GM20431 (cell line): ENCODE measurements at regions not wholly inside any gene's neighbourhood (a gene's known extent, or its start where the extent isn't known, plus 50 kb on each side); places are given as distances from the start of the nearest gene placed in this dataset.

Experiments
- in situ Hi-C: fragments of 300-500 bp; cut with MseI, MboI; formaldehyde crosslinking; loops from one replicate; pipeline ENCODE4 v1.15.0; 2020; ENCODE audit warnings: low sequenced_read_pairs; ENCODE audit not compliant: unreplicated experiment

DNA sequence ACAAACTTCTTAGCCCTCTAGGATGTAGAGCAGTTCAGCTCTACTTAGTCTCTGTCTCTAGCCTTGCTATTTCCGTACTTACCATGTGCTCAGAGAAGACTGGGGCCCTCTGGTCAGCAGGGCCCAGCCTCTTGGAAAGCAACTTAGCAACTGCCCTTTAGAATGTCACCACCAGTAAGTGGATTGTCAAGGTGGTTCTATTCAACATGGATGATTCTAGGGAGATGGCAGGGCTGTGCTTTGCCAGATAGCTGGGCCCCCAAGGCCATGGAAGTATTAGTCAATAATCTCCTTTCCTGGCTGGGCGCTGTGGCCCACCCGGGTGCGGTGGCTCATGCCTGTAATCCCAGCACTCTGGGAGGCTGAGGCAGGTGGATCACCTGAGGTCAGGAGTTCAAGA is 177.6 kb upstream of the MVB12B start:
- in situ Hi-C loops, result no loop called here

DNA sequence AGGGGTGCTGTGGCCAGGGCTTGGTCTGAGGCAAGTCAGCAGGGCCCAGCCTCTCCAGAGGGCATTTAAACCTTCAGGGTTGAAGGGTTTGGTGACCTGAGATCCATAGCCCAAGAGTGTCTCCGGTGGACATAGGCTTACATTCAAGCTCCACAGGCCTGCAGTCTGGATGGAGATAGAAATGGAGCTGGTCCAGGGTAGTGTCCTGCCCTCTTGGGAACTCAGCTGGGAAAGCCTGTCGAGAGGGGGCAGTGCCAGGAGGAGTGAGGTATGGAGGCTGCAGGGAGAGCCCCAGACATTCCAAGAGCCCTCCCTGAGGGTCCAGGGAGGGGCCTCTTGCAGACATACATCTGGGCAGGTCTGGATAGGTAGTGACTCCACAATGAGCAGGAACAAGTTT is 177.0 kb upstream of the MVB12B start:
- in situ Hi-C loops, result no loop called here

DNA sequence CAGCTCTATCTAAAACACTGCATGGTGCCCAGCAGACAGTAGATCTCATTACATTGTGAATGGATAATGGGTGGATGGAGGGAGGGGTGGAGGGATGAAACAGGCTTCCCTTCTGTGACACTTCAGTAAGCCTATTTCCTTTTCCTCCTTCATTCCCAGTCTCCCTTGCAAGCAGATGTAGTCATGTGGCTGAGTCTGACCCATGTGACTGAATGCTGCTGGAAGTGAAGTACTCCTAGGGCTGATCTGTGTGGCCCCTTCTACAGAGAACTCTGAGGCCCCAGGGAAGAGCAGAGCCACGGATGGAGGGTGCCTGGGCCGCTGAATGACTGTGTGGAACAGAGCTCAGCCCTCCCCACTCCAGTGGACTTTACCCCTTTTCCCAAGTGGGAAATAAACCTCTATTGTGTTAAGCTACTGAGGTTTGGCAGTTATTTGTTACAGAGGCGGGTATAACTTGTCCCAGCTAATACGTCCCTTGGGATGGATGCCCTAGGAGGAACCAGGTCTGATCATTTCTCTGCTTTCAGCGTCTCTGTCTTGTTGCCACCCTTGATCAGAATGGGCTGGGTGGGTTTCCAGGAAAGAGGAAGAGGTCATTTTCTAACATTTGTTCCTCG is 176.1 kb upstream of the MVB12B start:
- in situ Hi-C loops, result no loop called here

GRCh38 chr9:126151031-126151685 is 175.5 kb upstream of the MVB12B start:
- in situ Hi-C loops, result no loop called here

GRCh38 chr9:126151686-126152134 is 174.9 kb upstream of the MVB12B start:
- in situ Hi-C loops, result no loop called here

DNA sequence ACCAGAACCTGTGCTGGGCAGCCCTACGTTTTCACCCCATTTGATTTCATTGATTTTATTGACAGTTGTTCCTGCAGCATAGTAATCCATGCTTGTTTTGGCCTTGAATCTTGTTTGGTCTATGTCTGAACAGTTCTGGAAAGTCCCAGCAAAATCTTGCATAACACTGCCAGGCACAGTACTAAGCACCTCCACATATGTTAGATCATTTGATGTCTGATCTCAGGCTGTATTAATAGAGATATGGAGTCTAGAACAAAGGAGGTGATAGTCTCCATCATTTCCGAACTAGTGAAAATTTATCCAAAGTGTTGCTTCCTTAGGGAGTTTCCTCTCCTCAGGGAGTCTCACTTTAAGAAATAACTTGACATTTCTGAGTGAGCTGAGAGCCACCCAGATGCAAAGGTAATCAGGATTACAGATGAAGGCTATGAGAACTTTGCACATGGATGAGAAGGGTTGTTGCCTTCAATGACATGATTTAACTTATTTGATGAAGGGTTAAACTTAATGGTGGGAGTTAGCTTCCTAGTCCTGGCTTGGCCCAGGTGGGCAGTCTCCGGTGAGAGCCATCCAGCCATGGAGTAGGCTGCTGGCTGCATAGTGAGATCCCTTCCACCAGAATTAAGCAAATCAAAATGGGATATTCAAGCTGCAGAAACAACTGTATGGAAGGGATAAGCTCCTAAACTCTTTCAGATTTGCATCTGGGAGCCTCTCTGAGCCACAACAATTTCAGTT is 173.8 kb upstream of the MVB12B start:
- in situ Hi-C loops, result no loop called here

GRCh38 chr9:126153382-126153781 is 173.2 kb upstream of the MVB12B start:
- in situ Hi-C loops, result no loop called here

DNA sequence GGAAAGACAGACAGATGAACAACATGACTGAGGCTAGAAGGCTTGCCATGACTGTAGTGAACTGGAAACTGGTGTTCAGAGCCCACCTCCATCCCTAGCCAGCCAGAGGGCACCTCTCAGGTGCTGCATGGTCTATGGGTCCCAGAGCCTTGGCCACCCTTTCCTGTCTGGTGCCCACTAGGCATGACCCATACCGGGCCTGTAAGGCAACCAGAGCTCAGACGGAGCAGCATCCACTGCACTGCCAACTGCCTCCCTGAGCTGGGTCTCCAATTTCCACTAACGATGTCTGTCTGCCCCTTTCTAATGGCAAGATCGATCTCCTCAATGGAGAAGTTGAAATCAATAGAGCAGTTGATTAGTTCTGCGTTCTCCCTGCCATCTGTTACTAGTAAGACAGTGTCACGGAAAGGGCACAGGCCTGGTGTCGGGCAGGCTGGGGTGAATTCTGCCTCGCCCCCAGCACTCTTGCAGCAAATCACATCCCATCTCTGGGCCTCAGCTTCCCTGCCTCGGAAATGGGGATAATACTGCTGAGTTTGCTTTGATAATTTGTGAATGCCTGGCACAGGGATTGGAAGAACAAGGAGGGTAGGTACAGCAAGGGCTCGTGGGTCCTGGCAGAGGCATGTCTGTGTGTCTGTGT is 172.3 kb upstream of the MVB12B start:
- in situ Hi-C loops, result no loop called here

DNA sequence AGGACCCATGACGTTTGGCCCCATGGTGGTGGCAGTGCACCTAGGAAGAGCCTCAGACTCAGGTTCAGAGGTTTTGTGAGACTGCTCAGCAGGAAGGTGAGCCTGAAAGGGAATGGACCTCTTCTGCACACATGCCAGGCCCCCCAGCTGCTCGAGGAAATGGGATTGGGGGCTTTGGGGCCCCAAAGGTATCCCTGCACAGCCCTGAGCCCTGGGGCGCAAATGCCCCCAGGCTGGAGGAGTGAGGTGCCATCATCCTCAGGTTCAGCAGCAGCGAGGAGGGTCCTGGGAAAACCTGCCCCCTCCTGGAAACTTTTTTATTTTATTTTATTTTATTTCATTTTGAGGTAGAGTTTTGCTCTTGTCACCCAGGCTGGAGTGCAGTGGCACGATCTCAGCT is 171.8 kb upstream of the MVB12B start:
- in situ Hi-C loops, result no loop called here

DNA sequence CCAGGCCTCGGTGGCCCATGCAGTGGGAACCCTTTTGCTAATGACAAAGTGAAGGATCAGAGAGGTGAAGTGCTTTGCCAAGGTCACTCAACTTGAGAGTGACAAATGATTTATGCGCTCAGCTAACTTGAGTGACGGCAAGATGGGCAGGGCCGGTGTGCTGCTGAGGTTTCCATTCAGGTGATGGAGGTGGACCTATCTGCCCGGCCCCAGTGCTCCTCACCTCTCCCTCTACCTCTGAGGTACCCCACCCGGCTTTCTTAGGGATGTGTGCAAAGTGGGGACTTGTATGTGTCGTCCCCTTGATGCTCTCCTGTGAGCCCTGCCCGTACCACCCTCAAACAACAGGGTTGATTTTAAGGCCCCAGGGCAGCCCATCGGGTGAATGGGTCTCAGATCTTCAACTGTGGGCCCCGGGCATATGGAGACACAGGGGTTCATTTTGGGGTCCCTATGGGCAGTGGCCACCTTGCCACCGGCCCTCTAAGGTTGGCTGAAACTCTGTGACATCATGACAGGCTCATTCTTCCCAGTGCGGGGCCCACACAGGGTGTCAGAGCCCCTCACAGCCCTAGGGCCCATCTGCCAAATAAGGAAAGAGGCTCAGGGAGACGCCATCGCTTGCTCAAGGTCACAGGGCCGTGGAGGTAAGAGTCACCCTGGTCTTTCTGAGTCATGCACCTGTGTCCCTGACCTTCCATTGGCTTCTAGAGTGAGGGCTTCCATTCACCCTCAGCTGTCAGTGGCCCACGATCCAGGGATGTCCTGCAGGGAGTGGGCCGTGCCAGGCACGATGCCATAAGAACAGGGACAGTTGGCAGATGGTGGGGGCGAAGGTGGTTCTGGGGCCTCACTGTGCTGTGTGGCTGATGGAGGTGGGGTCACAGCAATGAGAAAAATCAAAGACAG is 170.6 kb upstream of the MVB12B start:
- in situ Hi-C loops, result no loop called here

DNA sequence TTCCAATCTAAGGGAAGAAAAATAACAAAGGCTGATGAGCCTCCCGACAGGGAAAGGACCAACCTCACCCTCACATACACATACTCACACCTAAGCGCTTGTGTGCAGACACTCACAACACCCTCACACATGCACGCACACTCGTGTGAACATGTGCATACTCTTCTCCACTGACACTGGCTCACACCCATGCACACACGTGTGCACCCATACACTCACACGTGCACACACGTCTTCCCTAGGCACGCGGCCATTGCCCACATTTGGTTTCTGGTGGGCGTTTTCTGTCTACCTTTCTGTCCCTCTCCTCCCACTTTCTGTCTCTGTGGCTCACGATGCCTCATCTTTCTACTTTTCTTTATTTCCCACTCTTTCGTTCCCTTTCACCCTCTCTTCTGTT is 169.7 kb upstream of the MVB12B start:
- in situ Hi-C loops, result no loop called here

DNA sequence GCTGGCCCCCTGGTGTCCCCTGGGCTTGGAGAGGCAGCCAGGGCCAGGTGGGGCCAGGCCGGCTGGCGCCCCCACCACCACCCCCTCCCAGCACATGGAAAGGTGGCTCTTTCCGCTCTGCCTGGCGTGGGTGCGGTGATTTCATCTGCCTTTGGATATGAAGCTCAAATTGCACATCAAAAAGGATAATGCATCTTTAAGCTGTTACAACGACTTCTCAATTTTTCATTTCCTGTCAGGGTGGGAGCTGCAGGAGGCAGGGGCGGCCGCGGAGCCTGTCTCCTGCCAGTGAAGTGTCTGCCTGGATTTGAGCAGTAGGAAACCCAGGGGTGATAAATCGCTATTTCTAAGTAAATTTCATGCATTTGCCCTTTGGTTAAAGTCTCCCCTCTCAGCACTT is 169.2 kb upstream of the MVB12B start:
- in situ Hi-C loops, result no loop called here

- in situ Hi-C loops, result no loop called here
Observed at GRCh38 chr9:126157826-126158587, 168.6 kb upstream of the MVB12B start.

DNA sequence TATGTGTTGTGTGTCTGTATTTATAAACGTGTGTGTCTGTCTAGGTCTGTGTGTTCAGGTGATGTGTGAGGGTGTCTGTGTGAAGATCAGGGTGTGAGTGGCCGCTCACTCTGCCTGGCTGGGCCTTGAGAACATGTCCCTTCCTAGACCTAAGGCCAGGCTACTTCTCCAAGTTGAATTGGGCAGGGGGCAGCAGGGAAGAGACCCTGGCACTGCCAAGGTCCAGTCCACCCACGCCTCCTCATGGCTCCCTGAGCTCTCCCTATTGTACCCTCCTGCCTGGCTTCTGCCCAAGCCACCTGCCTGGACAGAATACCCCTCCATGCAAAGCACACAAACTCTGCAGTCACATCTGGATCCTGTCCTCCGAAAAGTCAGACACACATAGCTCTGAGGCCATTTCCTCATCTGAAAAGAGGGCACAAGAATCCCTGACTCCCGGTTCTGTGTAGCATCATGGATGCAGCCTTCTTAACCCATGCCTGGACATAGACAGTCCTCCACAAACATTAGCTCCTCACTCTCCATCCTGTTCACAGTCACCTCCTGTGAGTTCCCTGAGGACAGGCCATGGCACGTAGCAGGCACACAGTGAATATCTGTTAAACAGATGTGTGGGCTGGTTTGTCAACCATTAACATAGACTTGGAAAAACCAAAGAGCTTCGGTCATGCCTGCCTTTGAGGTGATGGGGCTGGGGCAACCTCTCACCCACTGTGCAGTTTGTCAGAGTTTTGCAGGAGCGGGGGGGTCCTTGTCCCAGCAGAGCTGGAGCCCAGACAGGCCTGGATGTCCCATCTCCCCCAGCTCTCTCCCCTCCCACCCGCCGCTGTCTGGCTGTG is 167.8 kb upstream of the MVB12B start:
- in situ Hi-C loops, result no loop called here

DNA sequence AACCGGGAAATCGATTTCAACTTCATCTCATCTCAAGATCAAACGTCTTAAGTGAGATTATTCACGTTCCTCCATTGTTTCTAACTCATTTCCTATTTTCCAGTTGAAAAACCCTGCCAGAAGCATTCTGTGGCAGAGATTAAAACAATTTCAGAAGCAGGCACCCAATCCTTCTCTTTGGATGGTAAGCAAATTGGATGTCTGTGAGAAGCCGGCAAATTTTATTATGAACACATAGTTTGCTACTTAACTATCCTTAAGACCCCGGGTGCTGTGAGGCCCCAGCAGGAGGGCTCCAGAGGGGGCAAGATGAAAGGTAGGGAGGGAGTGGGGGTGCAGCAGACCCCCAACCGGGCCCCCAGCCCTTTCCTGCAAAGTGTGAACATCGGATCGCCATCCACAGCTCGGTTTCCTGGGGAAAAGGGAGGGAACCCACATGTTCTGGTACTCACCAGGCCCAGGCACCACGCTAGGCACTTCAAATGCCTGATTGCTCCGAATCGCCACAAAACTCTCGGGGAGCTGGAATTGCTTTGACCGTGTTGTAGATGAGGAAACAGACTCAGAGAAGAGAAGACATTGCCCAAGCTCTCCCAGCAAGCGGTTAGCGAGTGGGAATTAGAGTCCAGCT is 167.1 kb upstream of the MVB12B start:
- in situ Hi-C loops, result no loop called here

- in situ Hi-C loops, result no loop called here
Observed at GRCh38 chr9:126160067-126160853, 166.4 kb upstream of the MVB12B start.

GRCh38 chr9:126160854-126161329 is 165.7 kb upstream of the MVB12B start:
- in situ Hi-C loops, result no loop called here
